ENCODE measurements at regions not wholly inside any gene's neighbourhood (a gene's known extent, or its start where the extent isn't known, plus 50 kb on each side); places are given as distances from the start of the nearest gene placed in this dataset.

GRCh38 chr14:42187846-42188245 is 581.2 kb downstream of the LRFN5 start:
- peaks cover 4% of the 10 kb centered on the region for H3K4me1 Mint-ChIP-seq (ENCODE audit: low read depth)
- H3K27ac Mint-ChIP-seq (ENCODE audit: unreplicated experiment): no peak overlapping the region
- no peaks in the 10 kb centered on the region for H3K9me3 Mint-ChIP-seq (ENCODE audit: low read depth)
- no peak overlapping the region for H3K4me3 Mint-ChIP-seq (ENCODE audit: unreplicated experiment)
- no peaks in the 10 kb centered on the region for H3K36me3 Mint-ChIP-seq (ENCODE audit: low read depth)
- H3K27me3 Mint-ChIP-seq (ENCODE audit: low read depth): no peaks in the 10 kb centered on the region
- DNase-seq (ENCODE audit: low spot score): no peak
- no peak for TF ChIP-seq CTCF (IDR thresholded peaks at IDR 0.05)

GRCh38 chr14:42185718-42186117 is 579.0 kb downstream of the LRFN5 start:
- Mint-ChIP-seq H3K4me1 (ENCODE audit: low read depth) (no peaks in the 10 kb centered on the region), H3K27me3 (ENCODE audit: low read depth) (no peaks in the 10 kb centered on the region), H3K9me3 (ENCODE audit: low read depth) (no peaks in the 10 kb centered on the region), H3K27ac (ENCODE audit: unreplicated experiment) (no peak overlapping the region), H3K36me3 (ENCODE audit: low read depth) (no peaks in the 10 kb centered on the region), H3K4me3 (ENCODE audit: unreplicated experiment) (no peak overlapping the region)
- no peak for DNase-seq (ENCODE audit: low spot score)
- no peak for TF ChIP-seq CTCF (IDR thresholded peaks at IDR 0.05)

GRCh38 chr14:42174357-42174756 is 567.7 kb downstream of the LRFN5 start:
- H3K9me3 Mint-ChIP-seq (ENCODE audit: low read depth): peaks cover under 1% of the 10 kb centered on the region
- no peak overlapping the region for H3K4me3 Mint-ChIP-seq (ENCODE audit: unreplicated experiment)
- TF ChIP-seq CTCF (IDR thresholded peaks at IDR 0.05): no peak
- DNase-seq (ENCODE audit: low spot score): no peak
- H3K4me1 Mint-ChIP-seq (ENCODE audit: low read depth): no peaks in the 10 kb centered on the region
- peaks cover under 1% of the 10 kb centered on the region for H3K27me3 Mint-ChIP-seq (ENCODE audit: low read depth)
- H3K27ac Mint-ChIP-seq (ENCODE audit: unreplicated experiment): no peak overlapping the region
- no peaks in the 10 kb centered on the region for H3K36me3 Mint-ChIP-seq (ENCODE audit: low read depth)

GRCh38 chr14:42173206-42173605 is 566.5 kb downstream of the LRFN5 start:
- Mint-ChIP-seq H3K4me3 (ENCODE audit: unreplicated experiment) (no peak overlapping the region), H3K4me1 (ENCODE audit: low read depth) (no peaks in the 10 kb centered on the region), H3K27me3 (ENCODE audit: low read depth) (peaks cover 4% of the 10 kb centered on the region), H3K36me3 (ENCODE audit: low read depth) (no peaks in the 10 kb centered on the region), H3K9me3 (ENCODE audit: low read depth) (peaks cover 9% of the 10 kb centered on the region), H3K27ac (ENCODE audit: unreplicated experiment) (no peak overlapping the region)
- DNase-seq (ENCODE audit: low spot score): no peak
- TF ChIP-seq CTCF (IDR thresholded peaks at IDR 0.05): no peak

- H3K27ac Mint-ChIP-seq (ENCODE audit: unreplicated experiment): no peak overlapping the region
Observed at GRCh38 chr14:42172304-42172703, 565.6 kb downstream of the LRFN5 start.

More at GRCh38 chr14:42172304-42172703, 565.6 kb downstream of the LRFN5 start:
- H3K4me3 Mint-ChIP-seq (ENCODE audit: unreplicated experiment): no peak overlapping the region
- peaks cover 18% of the 10 kb centered on the region for H3K9me3 Mint-ChIP-seq (ENCODE audit: low read depth)
- no peak for DNase-seq (ENCODE audit: low spot score)
- no peaks in the 10 kb centered on the region for H3K4me1 Mint-ChIP-seq (ENCODE audit: low read depth)
- no peaks in the 10 kb centered on the region for H3K36me3 Mint-ChIP-seq (ENCODE audit: low read depth)
- H3K27me3 Mint-ChIP-seq (ENCODE audit: low read depth): peaks cover 4% of the 10 kb centered on the region
- no peak for TF ChIP-seq CTCF (IDR thresholded peaks at IDR 0.05)

Measured in chondrocyte (in vitro differentiated cells).